Kidney (tissue), 13 donors: ENCODE measurements at regions not wholly inside any gene's neighbourhood (a gene's known extent, or its start where the extent isn't known, plus 50 kb on each side); places are given as distances from the start of the nearest gene placed in this dataset.

Experiments
- DNase-seq, 5 donors: peaks; one replicate each; pipeline ENCODE4 v3.0.0-alpha.2; 2013 to 2020
- FAIRE-seq: peaks from 2 replicates; lab custom pipeline; 2012; peaks lifted over from hg19 to GRCh38; lab: Jason Lieb, UNC
- H3K27ac ChIP-seq, 2 donors: one replicate each; pipeline ENCODE4 v1.7.0; 2013; ENCODE audit warnings: low read depth in 2 of 2, low read length in 2 of 2, inconsistent platforms in 1 of 2
- H3K27me3 ChIP-seq: one replicate; pipeline ENCODE4 v1.7.1; 2013; ENCODE audit warnings: low read length, inconsistent platforms; ENCODE audit not compliant: control insufficient read depth, insufficient read depth
- H3K36me3 ChIP-seq, 3 donors: one replicate each; pipeline versions ENCODE4 v1.7.0 to v1.7.1; 2013; ENCODE audit warnings: low read length in 3 of 3, control low read depth in 1 of 3, inconsistent platforms in 1 of 3; ENCODE audit not compliant: insufficient read depth in 3 of 3, control insufficient read depth in 2 of 3
- H3K4me1 ChIP-seq, 3 donors: one replicate each; pipeline versions ENCODE4 v1.7.0 to v1.7.1; 2013; ENCODE audit warnings: low read length in 3 of 3, inconsistent platforms in 1 of 3, low read depth in 1 of 3; ENCODE audit not compliant: control insufficient read depth in 2 of 3, insufficient read depth in 2 of 3
- H3K4me3 ChIP-seq, 3 donors: one replicate each; pipeline versions ENCODE4 v1.7.0 to v1.8.1; 2013; ENCODE audit warnings: low read length in 3 of 3, control low read depth in 1 of 3, inconsistent platforms in 1 of 3
- H3K9ac ChIP-seq, 3 donors: one replicate each; pipeline versions ENCODE4 v1.7.0 to v1.7.1; 2013; ENCODE audit warnings: low read length in 3 of 3, control low read depth in 1 of 3, inconsistent platforms in 1 of 3
- H3K9me3 ChIP-seq, 3 donors: one replicate each; pipeline versions ENCODE4 v1.7.0 to v1.7.1; 2013; ENCODE audit warnings: low read length in 3 of 3, control low read depth in 1 of 3, inconsistent platforms in 1 of 3; ENCODE audit not compliant: control insufficient read depth in 2 of 3, insufficient read depth in 1 of 3
- CTCF ChIP-seq: IDR thresholded peaks from 3 replicates; pipeline ENCODE4 v1.5.1; 2012; ENCODE audit warnings: mild to moderate bottlenecking, moderate library complexity, borderline replicate concordance; ENCODE audit not compliant: insufficient read depth; ENCODE audit errors: extremely low read depth
- intact Hi-C: fragments of 100-400 bp; cut with DNase I; formaldehyde crosslinking; loops from one replicate; pipeline ENCODE4 v1.11.1; 2022
- donor health status: control.
- donor health status: control.
- donor health status: control.
- donor health status: control.
- donor health status: control.
- donor health status: DM: yes; HTN: yes; CAD: no.
- donor health status: Normal renal cell carcinoma (clear cell type).

- Histone ChIP-seq H3K27ac (no peak overlapping the region), H3K9ac (no peak overlapping the region), H3K4me1 (no peaks in the 10 kb centered on the region), H3K9me3 (no peaks in the 10 kb centered on the region), H3K27me3 (peaks cover 4% of the 10 kb centered on the region), H3K4me3 (no peak overlapping the region), H3K36me3 (no peaks in the 10 kb centered on the region)
- FAIRE-seq = no peak
- TF ChIP-seq CTCF = no peak
- intact Hi-C loops = no loop called here
- peak in 1 of 5 donors; percentile 18 for DNase-seq
Measured at GRCh38 chr5:2105141-2105540, 222.4 kb upstream of the IRX4 start.

- intact Hi-C loops = no loop called here
- H3K9ac ChIP-seq = no peak overlapping the region
- TF ChIP-seq CTCF = no peak
- H3K4me1 ChIP-seq = peaks cover 0 to 4% (median 0%) of the 10 kb centered on the region in 3 donors
- no peak overlapping the region for H3K27ac ChIP-seq
- H3K9me3 ChIP-seq = no peaks in the 10 kb centered on the region
- FAIRE-seq (no peak), DNase-seq (no peak)
- no peaks in the 10 kb centered on the region for H3K36me3 ChIP-seq
- no peaks in the 10 kb centered on the region for H3K27me3 ChIP-seq
- no peak overlapping the region for H3K4me3 ChIP-seq
Measured at GRCh38 chr5:2103940-2104339, 221.2 kb upstream of the IRX4 start.

- FAIRE-seq = no peak
- Histone ChIP-seq H3K27me3 (no peaks in the 10 kb centered on the region), H3K4me1 (peaks cover 0 to 4% (median 0%) of the 10 kb centered on the region in 3 donors), H3K9me3 (no peaks in the 10 kb centered on the region), H3K4me3 (no peak overlapping the region), H3K27ac (no peak overlapping the region), H3K36me3 (no peaks in the 10 kb centered on the region), H3K9ac (no peak overlapping the region)
- no peak for DNase-seq
- intact Hi-C loops = no loop called here
- TF ChIP-seq CTCF = no peak
Measured at GRCh38 chr5:2102819-2103776, 220.4 kb upstream of the IRX4 start.
